IMR-90 (cell line): ENCODE measurements at regions not wholly inside any gene's neighbourhood (a gene's known extent, or its start where the extent isn't known, plus 50 kb on each side); places are given as distances from the start of the nearest gene placed in this dataset.

ENCODE experiments used
- ATAC-seq: fragments of 200-7000 bp; cut with Tn5 transposase; 2 replicates; pipeline ENCODE4 v1.9.1; 2020; ENCODE audit warnings: low read depth, mild to moderate bottlenecking, moderate library complexity
- BruUV-seq: library from RNA; stranded (reverse); fragments of 400-500 nt; replicated peaks from 2 replicates; lab custom pipeline; 2021; lab: Mats Ljungman, UMichigan
- CTCF ChIA-PET: fragments of 300-600 bp; formaldehyde crosslinking; extraction: SDS; loops from one replicate; lab custom pipeline; 2021; ENCODE audit warnings: antibody characterized with exemption; lab: Yijun Ruan, JAX
- POLR2A ChIA-PET: fragments of 300-600 bp; sonication (Branson Sonifier 250); formaldehyde crosslinking; loops from one replicate; lab custom pipeline; 2022; ENCODE audit warnings: antibody characterized with exemption; ENCODE audit not compliant: unreplicated experiment; lab: Charles Lee
- DNase-seq: peaks from one replicate; pipeline ENCODE4 v3.0.0; 2013
- H2AFZ ChIP-seq: replicated peaks from 2 replicates; pipeline ENCODE3; 2013; ENCODE audit warnings: low read length, mild to moderate bottlenecking; ENCODE audit not compliant: poor library complexity
- H2AK5ac ChIP-seq: 2 replicates; pipeline ENCODE4 v1.6.1; 2013; ENCODE audit warnings: low read depth, low read length, inconsistent platforms
- H2AK9ac ChIP-seq: replicated peaks from 2 replicates; pipeline ENCODE3; 2013; ENCODE audit warnings: mild to moderate bottlenecking, low read depth, low read length, moderate library complexity; ENCODE audit not compliant: poor library complexity
- H2BK120ac ChIP-seq: 2 replicates; pipeline ENCODE4 v1.6.1; 2013; ENCODE audit warnings: low read depth, low read length, inconsistent platforms
- H2BK15ac ChIP-seq: 3 replicates; pipeline ENCODE4 v1.6.1; 2013; ENCODE audit warnings: low read depth, low read length, inconsistent platforms
- H2BK20ac ChIP-seq: 2 replicates; pipeline ENCODE4 v1.6.1; 2013; ENCODE audit warnings: low read depth, mild to moderate bottlenecking, inconsistent platforms, low read length, moderate library complexity
- H2BK5ac ChIP-seq: 2 replicates; pipeline ENCODE4 v1.6.1; 2013; ENCODE audit warnings: mild to moderate bottlenecking, low read depth, low read length, inconsistent platforms; ENCODE audit not compliant: poor library complexity, severe bottlenecking
- H3K14ac ChIP-seq: replicated peaks from 2 replicates; pipeline ENCODE4 v1.6.1; 2013; ENCODE audit warnings: low read depth, low read length, inconsistent platforms
- H3K18ac ChIP-seq: 2 replicates; pipeline ENCODE4 v1.6.1; 2013; ENCODE audit warnings: low read depth, low read length, control low read depth
- H3K23ac ChIP-seq: 2 replicates; pipeline ENCODE4 v1.6.1; 2013; ENCODE audit warnings: low read depth, low read length, inconsistent platforms
- H3K27ac ChIP-seq: 2 replicates; pipeline ENCODE4 v1.5.1; 2013; ENCODE audit warnings: mild to moderate bottlenecking, control low read depth, low read length; ENCODE audit not compliant: insufficient read depth
- H3K27me3 ChIP-seq: 2 replicates; pipeline ENCODE4 v1.6.1; 2013; ENCODE audit warnings: low read length; ENCODE audit not compliant: control insufficient read depth, insufficient read depth
- H3K36me3 ChIP-seq: 2 replicates; pipeline ENCODE4 v1.6.1; 2013; ENCODE audit warnings: low read length, mixed read lengths; ENCODE audit not compliant: control insufficient read depth, insufficient read depth
- H3K4ac ChIP-seq: 2 replicates; pipeline ENCODE4 v1.6.1; 2013; ENCODE audit warnings: low read depth, low read length, inconsistent platforms
- H3K4me1 ChIP-seq: 2 replicates; pipeline ENCODE4 v1.6.1; 2013; ENCODE audit warnings: low read length, mixed read lengths; ENCODE audit not compliant: control insufficient read depth, insufficient read depth
- H3K4me2 ChIP-seq: 2 replicates; pipeline ENCODE4 v1.6.1; 2013; ENCODE audit warnings: low read depth, mild to moderate bottlenecking, control low read depth, low read length, moderate library complexity
- H3K4me3 ChIP-seq: 2 replicates; pipeline ENCODE4 v1.5.1; 2013; ENCODE audit warnings: low read depth, mild to moderate bottlenecking, control low read depth, low read length, moderate library complexity; ENCODE audit not compliant: insufficient read depth
- H3K56ac ChIP-seq: 2 replicates; pipeline ENCODE4 v1.6.1; 2013; ENCODE audit warnings: low read length, inconsistent platforms; ENCODE audit not compliant: insufficient read depth; ENCODE audit errors: extremely low read depth
- H3K79me1 ChIP-seq, 2 experiments: 2 replicates each; pipeline ENCODE4 v1.6.1; 2013; ENCODE audit warnings: low read length in 2 of 2, inconsistent platforms in 1 of 2, low read depth in 1 of 2
- H3K9ac ChIP-seq: 2 replicates; pipeline ENCODE4 v1.6.1; 2013; ENCODE audit warnings: low read depth, low read length, control low read depth
- H3K9me1 ChIP-seq: 2 replicates; pipeline ENCODE4 v1.6.1; 2013; ENCODE audit warnings: low read length, inconsistent platforms; ENCODE audit not compliant: insufficient read depth
- H3K9me3 ChIP-seq: 2 replicates; pipeline ENCODE4 v1.6.1; 2013; ENCODE audit warnings: low read length; ENCODE audit not compliant: control insufficient read depth, insufficient read depth
- H4K20me1 ChIP-seq: 2 replicates; pipeline ENCODE4 v1.6.1; 2013; ENCODE audit warnings: low read length, inconsistent platforms; ENCODE audit not compliant: insufficient read depth
- H4K5ac ChIP-seq: 2 replicates; pipeline ENCODE4 v1.6.1; 2013; ENCODE audit warnings: mild to moderate bottlenecking, low read depth, low read length, control low read depth
- H4K8ac ChIP-seq, 2 experiments: 2 replicates each; pipeline ENCODE4 v1.6.1; 2013; ENCODE audit warnings: low read depth in 2 of 2, low read length in 2 of 2, control low read depth in 1 of 2, inconsistent platforms in 1 of 2
- H4K91ac ChIP-seq: 2 replicates; pipeline ENCODE4 v1.6.1; 2013; ENCODE audit warnings: low read depth, low read length, inconsistent platforms; ENCODE audit not compliant: insufficient read depth
- BHLHE40 ChIP-seq: fragments of 150-350 bp; IDR thresholded peaks from 2 replicates; pipeline ENCODE4 v1.6.1; 2016; ENCODE audit warnings: mild to moderate bottlenecking, low read depth, low read length
- RFX5 ChIP-seq: IDR thresholded peaks from 2 replicates; pipeline ENCODE4 v1.8.0; 2012; ENCODE audit warnings: low read depth, mild to moderate bottlenecking, low read length, moderate library complexity
- WGBS, 2 experiments: methylation state at CpG; one replicate each; pipeline versions ENCODE4 v1.1.5 to v1.1.7; 2013; ENCODE audit warnings: missing lambda C conversion rate in 2 of 2; ENCODE audit not compliant: insufficient read length in 1 of 2; ENCODE audit errors: extremely low coverage in 2 of 2; 5-methylcytosine and 5-hydroxymethylcytosine counted together
- dilution Hi-C: fragments of 300-500 bp; cut with HindIII; formaldehyde crosslinking; loops from one replicate; pipeline ENCODE4 v1.14.3; 2018; ENCODE audit warnings: low sequenced_read_pairs; ENCODE audit not compliant: unreplicated experiment
- in situ Hi-C: fragments of 300-500 bp; cut with MboI; formaldehyde crosslinking; loops from 3 replicates; pipeline ENCODE4 v1.14.3; 2019; ENCODE audit warnings: low sequenced_read_pairs, inconsistent platforms, mixed read lengths
- intact Hi-C: fragments of 100-400 bp; cut with micrococcal nuclease; formaldehyde crosslinking; loops from 2 replicates; pipeline ENCODE4 v1.10.0; 2022

DNA sequence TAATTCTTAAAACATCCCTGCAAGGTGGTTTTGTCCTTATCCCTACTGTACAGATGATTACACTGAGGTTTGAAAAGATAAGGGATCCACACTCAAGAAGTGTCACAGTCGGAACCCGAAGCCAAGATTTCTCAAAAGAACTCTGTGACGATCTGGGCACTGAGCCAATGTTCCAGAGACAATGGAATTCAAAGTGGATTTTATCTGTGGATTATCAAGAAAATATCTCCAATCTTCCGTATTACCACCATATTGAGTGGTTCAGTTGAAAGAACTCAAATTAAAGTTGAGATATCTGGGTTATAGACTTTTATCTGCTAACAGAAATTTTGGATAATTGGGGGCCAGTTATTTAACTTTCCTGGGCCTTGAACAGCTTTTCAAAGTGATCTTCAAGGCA lies 100.0 kb upstream of the GRAMD1B start:
- Histone ChIP-seq H3K79me1 (no peaks in the 10 kb centered on the region), H2BK20ac (no peak overlapping the region), H2BK5ac (no peak overlapping the region), H3K23ac (no peak overlapping the region), H2AK5ac (no peak overlapping the region), H3K27me3 (peaks cover 29% of the 10 kb centered on the region), H3K4me3 (no peak overlapping the region), H2BK120ac (no peak overlapping the region), H2AK9ac (no peak overlapping the region), H2BK15ac (no peak overlapping the region), H2AFZ (no peak overlapping the region), H3K4me2 (no peak overlapping the region), H4K20me1 (no peaks in the 10 kb centered on the region), H3K14ac (no peak overlapping the region), H4K5ac (no peak overlapping the region), H3K4ac (no peak overlapping the region), H3K36me3 (no peaks in the 10 kb centered on the region), H3K18ac (no peak overlapping the region), H4K8ac (no peak overlapping the region), H3K9ac (no peak overlapping the region), H3K9me3 (no peaks in the 10 kb centered on the region), H3K56ac (no peak overlapping the region), H3K27ac (no peak overlapping the region), H4K91ac (no peak overlapping the region), H3K4me1 (no peaks in the 10 kb centered on the region), H3K9me1 (no peaks in the 10 kb centered on the region)
- in situ Hi-C loops, result no loop called here
- ATAC-seq, result no peak
- DNase-seq, result no peak
- intact Hi-C loops, result no loop called here
- POLR2A ChIA-PET, result no interaction called here
- CTCF ChIA-PET, result no interaction called here
- no CpG with 5 or more reads among the region's 4 CpGs for WGBS, 2 experiments
- no peak for TF ChIP-seq RFX5
- TF ChIP-seq BHLHE40, result no peak
- dilution Hi-C loops, result no loop called here
- BruUV-seq, result no TSS peak
